HG03439 (cell line): ENCODE measurements at regions not wholly inside any gene's neighbourhood (a gene's known extent, or its start where the extent isn't known, plus 50 kb on each side); places are given as distances from the start of the nearest gene placed in this dataset.

ENCODE experiments used
- ATAC-seq: cut with Tn5 transposase; IDR thresholded peaks from one replicate; pipeline ENCODE4 v1.9.1; 2021; ENCODE audit warnings: mild to moderate bottlenecking, moderate library complexity; ENCODE audit not compliant: unreplicated experiment

- no peak for ATAC-seq
Observed at GRCh38 chr7:21140622-21141021, 287.3 kb upstream of the SP4 start.

- no peak for ATAC-seq
Observed at GRCh38 chr7:21141476-21141875, 286.4 kb upstream of the SP4 start.

- no peak for ATAC-seq
Observed at GRCh38 chr7:21142081-21142480, 285.8 kb upstream of the SP4 start.

- no peak for ATAC-seq
Observed at GRCh38 chr7:21146642-21147423, 281.1 kb upstream of the SP4 start.

- no peak for ATAC-seq
Observed at GRCh38 chr7:21149809-21150208, 278.1 kb upstream of the SP4 start.

GRCh38 chr7:21154614-21155013 lies 273.3 kb upstream of the SP4 start:
- ATAC-seq, result no peak

GRCh38 chr7:21159506-21159905 lies 268.4 kb upstream of the SP4 start:
- no peak for ATAC-seq

GRCh38 chr7:21160401-21160800 lies 267.5 kb upstream of the SP4 start:
- no peak for ATAC-seq

GRCh38 chr7:21167942-21168341 lies 259.9 kb upstream of the SP4 start:
- ATAC-seq, result no peak

- ATAC-seq, result no peak
Observed at GRCh38 chr7:21169667-21170580, 258.0 kb upstream of the SP4 start.

- ATAC-seq, result no peak
Observed at GRCh38 chr7:21172800-21173199, 255.1 kb upstream of the SP4 start.

- no peak for ATAC-seq
Observed at GRCh38 chr7:21173436-21173835, 254.4 kb upstream of the SP4 start.

- ATAC-seq, result no peak
Observed at GRCh38 chr7:21175714-21176113, 252.2 kb upstream of the SP4 start.

- ATAC-seq, result no peak
Observed at GRCh38 chr7:21184942-21185652, 242.8 kb upstream of the SP4 start.

GRCh38 chr7:21185653-21186265 lies 242.1 kb upstream of the SP4 start:
- no peak for ATAC-seq

- ATAC-seq, result no peak
Observed at GRCh38 chr7:21191321-21192073, 236.4 kb upstream of the SP4 start.

GRCh38 chr7:21192657-21193056 lies 235.2 kb upstream of the SP4 start:
- ATAC-seq, result no peak

GRCh38 chr7:21193895-21194294 lies 234.0 kb upstream of the SP4 start:
- no peak for ATAC-seq

- ATAC-seq, result no peak
Observed at GRCh38 chr7:21194936-21195335, 232.9 kb upstream of the SP4 start.

- no peak for ATAC-seq
Observed at GRCh38 chr7:21198921-21199320, 229.0 kb upstream of the SP4 start.
